NOMO-1 treated with dmso at 0.1 percent for 144 hours (cell line): ENCODE measurements at regions not wholly inside any gene's neighbourhood (a gene's known extent, or its start where the extent isn't known, plus 50 kb on each side); places are given as distances from the start of the nearest gene placed in this dataset.
"Not testable (repeated sequence)": the region's sequence is repeated elsewhere in the genome, so short reads cannot be mapped to it uniquely, and the experiment has no call there.

Source experiments
- DNase-seq: peaks from one replicate; lab custom pipeline; 2025; ENCODE audit not compliant: unreplicated experiment; lab: John Stamatoyannopoulos, UW

- no peak for DNase-seq
Measured at GRCh38 chr2:7621018-7621814, 704.0 kb downstream of the RNF144A start.

- DNase-seq: peak; percentile 38
Measured at GRCh38 chr2:7625392-7626138, 708.4 kb downstream of the RNF144A start.

GRCh38 chr2:7626139-7626537, 708.9 kb downstream of the RNF144A start:
- DNase-seq: no peak

- no peak for DNase-seq
Measured at GRCh38 chr2:7627583-7627982, 710.4 kb downstream of the RNF144A start.

GRCh38 chr2:7632420-7632819, 715.2 kb downstream of the RNF144A start:
- no peak for DNase-seq

GRCh38 chr2:7633566-7634153, 716.4 kb downstream of the RNF144A start:
- no peak for DNase-seq

- DNase-seq: no peak
Measured at GRCh38 chr2:7634409-7634808, 717.2 kb downstream of the RNF144A start.

- no peak for DNase-seq
Measured at GRCh38 chr2:7639476-7639875, 722.3 kb downstream of the RNF144A start.

GRCh38 chr2:7641272-7641671, 724.1 kb downstream of the RNF144A start:
- not testable (repeated sequence) for DNase-seq

- no peak for DNase-seq
Measured at GRCh38 chr2:7646024-7646423, 728.8 kb downstream of the RNF144A start.

- no peak for DNase-seq
Measured at GRCh38 chr2:7646661-7647060, 729.4 kb downstream of the RNF144A start.

GRCh38 chr2:7648221-7648795, 731.1 kb downstream of the RNF144A start:
- DNase-seq: no peak

GRCh38 chr2:7649461-7650228, 732.4 kb downstream of the RNF144A start:
- DNase-seq: no peak

- no peak for DNase-seq
Measured at GRCh38 chr2:7653617-7654016, 736.4 kb downstream of the RNF144A start.

- no peak for DNase-seq
Measured at GRCh38 chr2:7655629-7656028, 738.4 kb downstream of the RNF144A start.

GRCh38 chr2:7657526-7657925, 740.3 kb downstream of the RNF144A start:
- DNase-seq: not testable (repeated sequence)

- DNase-seq: no peak
Measured at GRCh38 chr2:7658486-7658885, 741.3 kb downstream of the RNF144A start.

GRCh38 chr2:7660816-7661215, 743.6 kb downstream of the RNF144A start:
- DNase-seq: no peak

- no peak for DNase-seq
Measured at GRCh38 chr2:7661502-7661901, 744.3 kb downstream of the RNF144A start.

- DNase-seq: no peak
Measured at GRCh38 chr2:7665880-7666279, 748.7 kb downstream of the RNF144A start.
